ENCODE measurements at regions not wholly inside any gene's neighbourhood (a gene's known extent, or its start where the extent isn't known, plus 50 kb on each side); places are given as distances from the start of the nearest gene placed in this dataset.

GRCh38 chr11:90646266-90646665 lies 423.4 kb upstream of the CHORDC1 start:
- H3K4me1 ChIP-seq (ENCODE audit: control insufficient read depth in 2 of 2, insufficient read depth in 2 of 2, low read length in 2 of 2) = no peaks in the 10 kb centered on the region
- no peaks in the 10 kb centered on the region for H3K27me3 ChIP-seq (replicated peaks in 1 of 4; ENCODE audit: control extremely low read depth in 1 of 4, control insufficient read depth in 3 of 4, insufficient read depth in 4 of 4, low read length in 3 of 4)
- ChIA-PET POLR2A (no interaction called here), CTCF (no interaction called here)
- H2AFZ ChIP-seq (ENCODE audit: insufficient read depth, low read depth, low read length, poor library complexity, severe bottlenecking) = no peak overlapping the region
- H3K4me1 Mint-ChIP-seq = no peaks in the 10 kb centered on the region
- no peak overlapping the region for H3K4me3 ChIP-seq (ENCODE audit: control extremely low read depth in 1 of 5, extremely low read depth in 1 of 5, insufficient read depth in 1 of 5, low read depth in 2 of 5, low read length in 4 of 5)
- ATAC-seq (ENCODE audit: low read depth) = no peak
- H3K4me2 ChIP-seq (replicated peaks; ENCODE audit: low read depth, low read length, poor library complexity, severe bottlenecking) = no peak overlapping the region
- no peaks in the 10 kb centered on the region for H3K79me2 ChIP-seq (ENCODE audit: control insufficient read depth, insufficient read depth, low read length)
- H3K27ac ChIP-seq (ENCODE audit: low read length in 2 of 2) = no peak overlapping the region
- TF ChIP-seq EZH2 (IDR thresholded peaks at IDR 0.05; ENCODE audit: borderline replicate concordance, insufficient read depth, low read depth, low read length, poor library complexity, severe bottlenecking) (no peak), CTCF (IDR thresholded peaks at IDR 0.05) (no peak)
- no CpG with 5 or more reads among the region's 1 CpG for WGBS (ENCODE audit: insufficient coverage)
- no peaks in the 10 kb centered on the region for H3K27me3 Mint-ChIP-seq
- intact Hi-C loops (cut with micrococcal nuclease) = no loop called here
- no peaks in the 10 kb centered on the region for H3K9me3 Mint-ChIP-seq (ENCODE audit: insufficient read depth)
- H4K20me1 ChIP-seq (ENCODE audit: control insufficient read depth, insufficient read depth, low read length, poor library complexity, severe bottlenecking) = no peaks in the 10 kb centered on the region
- no peak for DNase-seq
- no peaks in the 10 kb centered on the region for H3K36me3 ChIP-seq (replicated peaks in 1 of 2; ENCODE audit: control extremely low read depth in 1 of 2, control insufficient read depth in 1 of 2, extremely low read depth in 1 of 2, insufficient read depth in 2 of 2, low read length in 1 of 2)
- peaks cover 0 to 1% (median 0%) of the 10 kb centered on the region in 3 donors for H3K9me3 ChIP-seq (ENCODE audit: control extremely low read depth in 1 of 3, control insufficient read depth in 2 of 3, insufficient read depth in 1 of 3, low read length in 2 of 3)
- H3K27ac Mint-ChIP-seq = no peak overlapping the region
- H3K4me3 Mint-ChIP-seq = no peak overlapping the region
- H3K9ac ChIP-seq (ENCODE audit: low read length) = no peak overlapping the region

- H4K20me1 ChIP-seq (ENCODE audit: control insufficient read depth, insufficient read depth, low read length, poor library complexity, severe bottlenecking) = no peaks in the 10 kb centered on the region
- no peak overlapping the region for H2AFZ ChIP-seq (ENCODE audit: insufficient read depth, low read depth, low read length, poor library complexity, severe bottlenecking)
Observed at GRCh38 chr11:90639461-90639993, 416.7 kb upstream of the CHORDC1 start.

More at GRCh38 chr11:90639461-90639993, 416.7 kb upstream of the CHORDC1 start:
- Histone ChIP-seq H3K4me2 (replicated peaks; ENCODE audit: low read depth, low read length, poor library complexity, severe bottlenecking) (no peak overlapping the region), H3K9ac (ENCODE audit: low read length) (no peak overlapping the region), H3K27ac (ENCODE audit: low read length in 2 of 2) (no peak overlapping the region), H3K4me3 (ENCODE audit: control extremely low read depth in 1 of 5, extremely low read depth in 1 of 5, insufficient read depth in 1 of 5, low read depth in 2 of 5, low read length in 4 of 5) (no peak overlapping the region), H3K36me3 (replicated peaks in 1 of 2; ENCODE audit: control extremely low read depth in 1 of 2, control insufficient read depth in 1 of 2, extremely low read depth in 1 of 2, insufficient read depth in 2 of 2, low read length in 1 of 2) (no peaks in the 10 kb centered on the region), H3K27me3 (replicated peaks in 1 of 4; ENCODE audit: control extremely low read depth in 1 of 4, control insufficient read depth in 3 of 4, insufficient read depth in 4 of 4, low read length in 3 of 4) (no peaks in the 10 kb centered on the region), H3K4me1 (ENCODE audit: control insufficient read depth in 2 of 2, insufficient read depth in 2 of 2, low read length in 2 of 2) (no peaks in the 10 kb centered on the region), H3K9me3 (ENCODE audit: control extremely low read depth in 1 of 3, control insufficient read depth in 2 of 3, insufficient read depth in 1 of 3, low read length in 2 of 3) (no peaks in the 10 kb centered on the region), H3K79me2 (ENCODE audit: control insufficient read depth, insufficient read depth, low read length) (no peaks in the 10 kb centered on the region)
- Mint-ChIP-seq H3K27me3 (no peaks in the 10 kb centered on the region), H3K4me3 (no peak overlapping the region), H3K9me3 (ENCODE audit: insufficient read depth) (peaks cover 5% of the 10 kb centered on the region), H3K4me1 (no peaks in the 10 kb centered on the region), H3K27ac (no peak overlapping the region)
- ATAC-seq (ENCODE audit: low read depth) (no peak), DNase-seq (no peak)
- WGBS (ENCODE audit: insufficient coverage) = no CpG with 5 or more reads among the region's 1 CpG
- CTCF ChIA-PET = no interaction called here
- intact Hi-C loops (cut with micrococcal nuclease) = no loop called here
- POLR2A ChIA-PET = no interaction called here
- TF ChIP-seq CTCF (IDR thresholded peaks at IDR 0.05) (no peak), EZH2 (IDR thresholded peaks at IDR 0.05; ENCODE audit: borderline replicate concordance, insufficient read depth, low read depth, low read length, poor library complexity, severe bottlenecking) (no peak)
